Ishikawa (cell line): ENCODE measurements at regions not wholly inside any gene's neighbourhood (a gene's known extent, or its start where the extent isn't known, plus 50 kb on each side); places are given as distances from the start of the nearest gene placed in this dataset.

Experiments
- CEBPB ChIP-seq: IDR thresholded peaks from 2 replicates; pipeline ENCODE4 v1.6.1; 2012
- CREB1 ChIP-seq: IDR thresholded peaks from 2 replicates; pipeline ENCODE4 v1.6.1; 2012; ENCODE audit warnings: low read depth
- EGR1 ChIP-seq: IDR thresholded peaks from 2 replicates; pipeline ENCODE4 v1.6.1; 2012
- EP300 ChIP-seq: IDR thresholded peaks from 2 replicates; pipeline ENCODE4 v1.6.1; 2012; ENCODE audit warnings: borderline replicate concordance
- FOXM1 ChIP-seq: IDR thresholded peaks from 2 replicates; pipeline ENCODE4 v1.6.1; 2012; ENCODE audit warnings: low read depth, borderline replicate concordance
- NFIC ChIP-seq: IDR thresholded peaks from 2 replicates; pipeline ENCODE4 v1.6.1; 2012
- RAD21 ChIP-seq: IDR thresholded peaks from 2 replicates; pipeline ENCODE4 v1.6.1; 2012; ENCODE audit warnings: low read depth
- TAF1 ChIP-seq: IDR thresholded peaks from 2 replicates; pipeline ENCODE4 v1.6.1; 2012; ENCODE audit warnings: low read depth, mild to moderate bottlenecking
- TCF12 ChIP-seq: IDR thresholded peaks from 2 replicates; pipeline ENCODE4 v1.6.1; 2012; ENCODE audit warnings: low read depth
- TEAD4 ChIP-seq: IDR thresholded peaks from 2 replicates; pipeline ENCODE4 v1.6.1; 2012
- YY1 ChIP-seq: IDR thresholded peaks from 2 replicates; pipeline ENCODE4 v1.6.1; 2012; ENCODE audit warnings: low read depth
- ZBTB7A ChIP-seq: IDR thresholded peaks from 2 replicates; pipeline ENCODE4 v1.6.1; 2012; ENCODE audit warnings: low read depth
- TF ChIP-seq, protein P1 (sequence below): IDR thresholded peaks from 2 replicates; pipeline ENCODE4 v1.6.1; 2012
- TF ChIP-seq, protein P2 (sequence below): IDR thresholded peaks from 2 replicates; pipeline ENCODE4 v1.6.1; 2012; ENCODE audit warnings: low read depth, mild to moderate bottlenecking
- TF ChIP-seq, protein P3 (sequence below): IDR thresholded peaks from 2 replicates; pipeline ENCODE4 v1.6.1; 2012

DNA sequence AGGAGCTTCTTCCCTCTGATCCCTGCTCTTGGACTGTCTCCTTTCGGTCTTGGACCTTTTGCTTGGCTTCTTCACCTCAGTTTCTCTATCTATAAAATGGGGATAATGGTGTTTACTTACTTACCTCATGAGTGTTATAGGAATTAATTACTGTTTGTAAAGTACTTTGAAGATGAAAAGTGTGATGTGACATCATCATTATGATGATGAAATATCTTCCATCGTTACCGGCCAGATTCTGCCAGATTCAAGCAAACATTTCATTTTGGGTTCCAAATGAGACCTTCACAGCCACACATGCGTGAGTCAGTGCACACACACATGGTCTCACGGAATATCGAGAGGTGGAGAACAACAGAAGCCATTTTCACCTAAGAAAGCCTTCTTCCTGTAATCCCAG lies 220.1 kb upstream of the RPL34 start:
- TF ChIP-seq, protein P1, sequence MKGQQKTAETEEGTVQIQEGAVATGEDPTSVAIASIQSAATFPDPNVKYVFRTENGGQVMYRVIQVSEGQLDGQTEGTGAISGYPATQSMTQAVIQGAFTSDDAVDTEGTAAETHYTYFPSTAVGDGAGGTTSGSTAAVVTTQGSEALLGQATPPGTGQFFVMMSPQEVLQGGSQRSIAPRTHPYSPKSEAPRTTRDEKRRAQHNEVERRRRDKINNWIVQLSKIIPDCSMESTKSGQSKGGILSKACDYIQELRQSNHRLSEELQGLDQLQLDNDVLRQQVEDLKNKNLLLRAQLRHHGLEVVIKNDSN: no peak
- no peak for TF ChIP-seq TAF1
- no peak for TF ChIP-seq CEBPB
- TF ChIP-seq FOXM1: no peak
- TF ChIP-seq, protein P2, sequence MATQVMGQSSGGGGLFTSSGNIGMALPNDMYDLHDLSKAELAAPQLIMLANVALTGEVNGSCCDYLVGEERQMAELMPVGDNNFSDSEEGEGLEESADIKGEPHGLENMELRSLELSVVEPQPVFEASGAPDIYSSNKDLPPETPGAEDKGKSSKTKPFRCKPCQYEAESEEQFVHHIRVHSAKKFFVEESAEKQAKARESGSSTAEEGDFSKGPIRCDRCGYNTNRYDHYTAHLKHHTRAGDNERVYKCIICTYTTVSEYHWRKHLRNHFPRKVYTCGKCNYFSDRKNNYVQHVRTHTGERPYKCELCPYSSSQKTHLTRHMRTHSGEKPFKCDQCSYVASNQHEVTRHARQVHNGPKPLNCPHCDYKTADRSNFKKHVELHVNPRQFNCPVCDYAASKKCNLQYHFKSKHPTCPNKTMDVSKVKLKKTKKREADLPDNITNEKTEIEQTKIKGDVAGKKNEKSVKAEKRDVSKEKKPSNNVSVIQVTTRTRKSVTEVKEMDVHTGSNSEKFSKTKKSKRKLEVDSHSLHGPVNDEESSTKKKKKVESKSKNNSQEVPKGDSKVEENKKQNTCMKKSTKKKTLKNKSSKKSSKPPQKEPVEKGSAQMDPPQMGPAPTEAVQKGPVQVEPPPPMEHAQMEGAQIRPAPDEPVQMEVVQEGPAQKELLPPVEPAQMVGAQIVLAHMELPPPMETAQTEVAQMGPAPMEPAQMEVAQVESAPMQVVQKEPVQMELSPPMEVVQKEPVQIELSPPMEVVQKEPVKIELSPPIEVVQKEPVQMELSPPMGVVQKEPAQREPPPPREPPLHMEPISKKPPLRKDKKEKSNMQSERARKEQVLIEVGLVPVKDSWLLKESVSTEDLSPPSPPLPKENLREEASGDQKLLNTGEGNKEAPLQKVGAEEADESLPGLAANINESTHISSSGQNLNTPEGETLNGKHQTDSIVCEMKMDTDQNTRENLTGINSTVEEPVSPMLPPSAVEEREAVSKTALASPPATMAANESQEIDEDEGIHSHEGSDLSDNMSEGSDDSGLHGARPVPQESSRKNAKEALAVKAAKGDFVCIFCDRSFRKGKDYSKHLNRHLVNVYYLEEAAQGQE: no peak
- no peak for TF ChIP-seq TEAD4
- no peak for TF ChIP-seq NFIC
- no peak for TF ChIP-seq ZBTB7A
- no peak for TF ChIP-seq TCF12
- no peak for TF ChIP-seq YY1
- no peak for TF ChIP-seq CREB1
- no peak for TF ChIP-seq EGR1
- TF ChIP-seq, protein P3, sequence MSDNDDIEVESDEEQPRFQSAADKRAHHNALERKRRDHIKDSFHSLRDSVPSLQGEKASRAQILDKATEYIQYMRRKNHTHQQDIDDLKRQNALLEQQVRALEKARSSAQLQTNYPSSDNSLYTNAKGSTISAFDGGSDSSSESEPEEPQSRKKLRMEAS: no peak
- no peak for TF ChIP-seq RAD21
- no peak for TF ChIP-seq EP300

DNA sequence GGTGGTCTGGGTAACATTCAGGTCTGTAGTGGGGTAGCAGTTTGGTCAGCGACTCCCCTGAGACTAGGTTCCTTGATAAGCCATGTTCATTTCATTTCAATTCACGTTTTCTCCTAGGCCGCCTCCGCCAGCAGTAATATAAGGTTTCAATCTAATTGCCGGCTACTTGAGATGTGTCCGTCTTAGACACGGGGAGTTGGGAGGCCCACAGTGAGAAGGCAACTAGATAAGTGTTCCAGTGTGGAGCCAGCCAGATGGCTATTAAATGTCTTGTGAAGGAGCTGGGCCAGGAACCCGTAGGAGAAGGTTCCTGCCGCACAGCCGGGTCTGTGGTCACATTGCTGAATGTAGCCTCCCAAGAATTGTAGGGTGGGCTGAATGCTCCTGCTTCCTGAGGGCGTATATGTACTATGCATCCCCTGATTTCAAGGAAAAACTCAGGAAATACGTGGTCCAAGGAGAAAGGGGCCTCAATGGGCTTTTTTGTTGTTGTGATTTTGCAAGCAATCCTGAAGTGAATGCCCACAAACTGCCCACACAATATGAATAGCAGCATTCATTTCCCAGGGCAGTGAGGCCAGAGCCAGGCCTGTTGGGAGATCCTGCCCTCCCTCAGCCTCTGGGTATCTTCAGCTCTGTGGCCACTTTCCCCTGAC lies 220.6 kb upstream of the RPL34 start:
- TF ChIP-seq CREB1: no peak
- no peak for TF ChIP-seq YY1

DNA sequence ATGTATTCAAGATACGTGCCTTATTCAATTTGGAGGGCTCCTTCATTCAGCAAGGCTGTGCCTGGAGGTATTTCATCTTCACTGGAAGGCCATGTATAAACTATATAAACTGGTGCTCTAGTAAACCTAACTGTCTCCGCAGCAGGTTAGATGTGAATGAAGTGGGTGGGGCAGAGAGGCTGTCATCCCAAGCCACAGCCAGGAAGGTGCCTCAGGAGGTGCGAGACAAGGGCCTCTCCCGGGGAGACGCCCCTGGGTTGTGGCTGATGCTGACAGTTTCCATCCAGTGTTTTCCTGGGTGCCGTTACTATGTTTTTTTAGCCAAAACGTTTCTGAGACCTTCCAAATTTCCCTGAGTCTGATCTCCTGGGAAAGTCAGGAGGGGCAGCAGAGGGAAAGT lies 221.5 kb upstream of the RPL34 start:
- TF ChIP-seq CEBPB (no peak), EP300 (no peak), EGR1 (no peak), TEAD4 (no peak), TCF12 (no peak), RAD21 (no peak)

DNA sequence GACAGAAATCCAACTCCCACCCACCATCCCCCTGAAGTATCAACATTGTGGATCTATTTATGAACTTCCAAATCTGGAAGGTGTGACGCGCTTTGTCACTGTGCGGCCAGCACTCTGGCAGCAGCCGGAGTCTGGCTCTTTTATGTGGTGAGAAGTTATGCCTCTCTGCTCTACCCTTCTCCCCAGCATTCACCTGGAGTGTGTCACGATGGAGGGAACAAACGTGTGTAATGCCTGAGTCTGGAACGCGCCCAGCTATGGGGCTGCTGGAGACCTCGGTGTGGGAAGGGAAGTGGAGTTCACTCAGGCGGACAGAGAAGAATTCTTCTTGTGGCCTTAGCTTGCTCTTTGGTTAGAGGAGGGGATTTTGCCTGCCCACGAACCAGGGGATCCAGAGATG lies 222.1 kb upstream of the RPL34 start:
- TF ChIP-seq CREB1: no peak

DNA sequence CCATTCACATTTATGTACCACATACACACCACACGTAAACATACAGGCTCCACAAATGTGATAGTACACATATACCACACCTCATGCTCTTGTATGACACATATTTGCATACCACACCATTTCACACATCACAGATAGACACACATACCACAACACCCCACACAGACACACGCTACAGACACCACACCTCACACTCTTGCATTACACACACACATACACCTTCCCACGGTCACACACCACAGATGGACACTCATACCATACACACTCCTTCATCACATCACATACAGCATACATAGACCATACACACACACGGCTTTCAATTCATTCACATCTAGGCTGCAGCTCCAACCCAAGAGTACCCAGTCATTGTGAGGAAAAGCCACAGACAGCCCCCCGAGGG lies 222.5 kb upstream of the RPL34 start:
- TF ChIP-seq, protein P2: no peak
- no peak for TF ChIP-seq NFIC
- no peak for TF ChIP-seq YY1
- no peak for TF ChIP-seq TAF1
- TF ChIP-seq CEBPB: no peak
- TF ChIP-seq, protein P3: no peak
- TF ChIP-seq ZBTB7A: no peak
- no peak for TF ChIP-seq TCF12
- TF ChIP-seq CREB1: no peak
- TF ChIP-seq EP300: no peak
- no peak for TF ChIP-seq FOXM1
- TF ChIP-seq, protein P1: no peak
- TF ChIP-seq EGR1: no peak
- no peak for TF ChIP-seq RAD21
- no peak for TF ChIP-seq TEAD4

DNA sequence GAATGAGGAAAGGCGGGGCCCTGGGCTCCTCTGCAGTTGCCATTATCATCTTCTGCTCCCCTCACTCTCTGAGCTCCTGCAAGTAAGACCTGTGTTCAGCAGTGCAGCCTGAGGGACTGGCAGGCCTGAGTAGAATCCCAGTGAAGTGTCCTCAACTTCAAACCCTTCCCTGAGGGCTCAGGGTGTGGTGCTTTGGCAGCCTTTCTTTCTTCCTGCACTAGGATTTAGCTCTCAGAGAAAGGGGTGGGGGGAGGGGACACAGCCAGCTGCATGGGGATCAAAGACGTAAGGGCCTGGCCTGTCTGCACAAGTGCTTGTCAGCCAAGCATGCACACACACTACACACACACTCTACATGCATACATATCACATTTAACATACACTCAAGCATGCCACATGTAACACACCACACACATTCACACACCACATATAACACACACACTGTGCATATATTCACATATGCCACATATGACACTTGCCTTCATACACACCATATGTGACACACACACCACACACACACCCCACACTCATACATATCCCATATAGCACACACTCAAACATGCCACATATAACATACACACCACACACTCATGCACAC lies 223.4 kb upstream of the RPL34 start:
- TF ChIP-seq TCF12: no peak
- TF ChIP-seq ZBTB7A: no peak
- no peak for TF ChIP-seq NFIC
- TF ChIP-seq TEAD4: no peak
- no peak for TF ChIP-seq RAD21
- TF ChIP-seq, protein P2: no peak
- TF ChIP-seq, protein P3: no peak
- no peak for TF ChIP-seq EP300
- no peak for TF ChIP-seq FOXM1
- TF ChIP-seq EGR1: no peak
- TF ChIP-seq, protein P1: no peak
- TF ChIP-seq YY1: no peak
- no peak for TF ChIP-seq CREB1
